Adrenal gland (tissue), 9 donors: ENCODE measurements at regions not wholly inside any gene's neighbourhood (a gene's known extent, or its start where the extent isn't known, plus 50 kb on each side); places are given as distances from the start of the nearest gene placed in this dataset.

ENCODE experiments used
- DNase-seq, 7 donors: peaks; one replicate each; pipeline ENCODE4 v3.0.0-alpha.2; 2019 to 2020
- H3K27ac ChIP-seq, 5 donors: fragments of 200-600 bp; sonication (generic) in 4 of 5; 1 replicate in 3 of 5; 2 replicates in 2 of 5; pipeline versions ENCODE4 v1.5.1 to v1.8.0; 2016 to 2020; ENCODE audit warnings: mild to moderate bottlenecking in 1 of 5
- H3K27me3 ChIP-seq: fragments of 200-600 bp; 2 replicates; pipeline ENCODE4 v1.8.0; 2021
- H3K36me3 ChIP-seq, 2 donors: fragments of 200-600 bp; replicated peaks in 1 of 2; 1 replicate in 1 of 2; 2 replicates in 1 of 2; pipeline versions ENCODE4 v1.5.1 to v1.8.0; 2018 to 2022
- H3K4me1 ChIP-seq, 2 donors: fragments of 200-600 bp; replicated peaks in 1 of 2; 1 replicate in 1 of 2; 2 replicates in 1 of 2; pipeline versions ENCODE4 v1.5.1 to v1.8.0; 2018 to 2021
- H3K4me3 ChIP-seq, 4 donors: fragments of 200-600 bp; sonication (generic) in 3 of 4; one replicate each; pipeline ENCODE4 v1.5.1; 2016 to 2018
- H3K9me3 ChIP-seq, 3 donors: fragments of 200-600 bp; sonication (generic) in 1 of 3; replicated peaks in 1 of 3; 1 replicate in 2 of 3; 2 replicates in 1 of 3; pipeline versions ENCODE4 v1.5.1 to v1.8.0; 2016 to 2021
- POLR2A ChIP-seq, 2 donors: fragments of 450-650 bp; IDR thresholded peaks; one replicate each; pipeline ENCODE4 v1.6.1; 2017; ENCODE audit warnings: antibody characterized with exemption in 2 of 2, mild to moderate bottlenecking in 2 of 2, moderate library complexity in 1 of 2
- WGBS, 4 donors: extraction: QIAGEN DNeasy Blood & Tissue Kit in 2 of 4; methylation state at CpG; one replicate each; pipeline versions ENCODE4 v1.1.5 to v1.1.7; 2013 to 2017; 5-methylcytosine and 5-hydroxymethylcytosine counted together
- intact Hi-C, 2 donors: fragments of 100-400 bp; cut with DNase I; formaldehyde crosslinking; loops; one replicate each; pipeline versions ENCODE4 v1.14.1 to v1.15.0; 2022 to 2023
- TF ChIP-seq, protein P1 (sequence below), 6 experiments: fragments of 450-650 bp in 4 of 6; fragments of 200-600 bp in 2 of 6; sonication (generic) in 1 of 6; IDR thresholded peaks; 1 replicate in 5 of 6; 2 replicates in 1 of 6; pipeline versions ENCODE4 v1.5.1 to v1.8.0; 2016 to 2021; ENCODE audit warnings: antibody characterized with exemption in 6 of 6, mild to moderate bottlenecking in 2 of 6, moderate library complexity in 1 of 6
- donor health status: healthy with polysubstance abuse.
- donor health status: Bipolar disorder and iron deficiency.
- donor health status: DM: yes; HTN: yes; CAD: no.
- donor health status: DM: no; HTN: no; CAD: no.
- donor health status: DM: no; HTN: no; CAD: no.

DNA sequence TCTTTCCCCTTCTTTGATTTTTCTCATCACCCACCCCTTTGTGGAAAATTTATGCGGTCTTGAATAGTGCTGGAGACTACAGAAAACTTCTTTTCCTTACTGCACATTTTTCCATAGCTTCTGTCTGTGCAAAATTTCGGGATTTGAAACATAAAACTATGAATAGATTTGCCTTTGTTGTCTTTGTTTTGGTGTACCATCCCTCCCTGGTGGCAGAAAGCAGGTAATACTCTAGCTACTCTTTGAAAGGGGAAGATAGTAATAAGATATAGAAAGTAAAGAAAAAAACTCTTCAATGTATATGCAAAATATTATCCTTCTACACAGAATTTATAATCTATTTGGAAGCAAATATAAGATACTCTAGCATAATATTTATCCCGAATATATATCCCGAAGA lies 79.1 kb upstream of the LMO3 start:
- 69 to 75% (median 73%) methylated on average over 4 of the region's 4 CpGs for WGBS, 4 donors
- no peaks in the 10 kb centered on the region for H3K36me3 ChIP-seq
- no peak overlapping the region for H3K4me3 ChIP-seq
- DNase-seq = no peak
- TF ChIP-seq, protein P1, sequence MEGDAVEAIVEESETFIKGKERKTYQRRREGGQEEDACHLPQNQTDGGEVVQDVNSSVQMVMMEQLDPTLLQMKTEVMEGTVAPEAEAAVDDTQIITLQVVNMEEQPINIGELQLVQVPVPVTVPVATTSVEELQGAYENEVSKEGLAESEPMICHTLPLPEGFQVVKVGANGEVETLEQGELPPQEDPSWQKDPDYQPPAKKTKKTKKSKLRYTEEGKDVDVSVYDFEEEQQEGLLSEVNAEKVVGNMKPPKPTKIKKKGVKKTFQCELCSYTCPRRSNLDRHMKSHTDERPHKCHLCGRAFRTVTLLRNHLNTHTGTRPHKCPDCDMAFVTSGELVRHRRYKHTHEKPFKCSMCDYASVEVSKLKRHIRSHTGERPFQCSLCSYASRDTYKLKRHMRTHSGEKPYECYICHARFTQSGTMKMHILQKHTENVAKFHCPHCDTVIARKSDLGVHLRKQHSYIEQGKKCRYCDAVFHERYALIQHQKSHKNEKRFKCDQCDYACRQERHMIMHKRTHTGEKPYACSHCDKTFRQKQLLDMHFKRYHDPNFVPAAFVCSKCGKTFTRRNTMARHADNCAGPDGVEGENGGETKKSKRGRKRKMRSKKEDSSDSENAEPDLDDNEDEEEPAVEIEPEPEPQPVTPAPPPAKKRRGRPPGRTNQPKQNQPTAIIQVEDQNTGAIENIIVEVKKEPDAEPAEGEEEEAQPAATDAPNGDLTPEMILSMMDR (IDR thresholded peaks at IDR 0.05) = peak in 4 of 6 experiments; percentile 5 to 20 (median 10)
- no peak for TF ChIP-seq POLR2A (IDR thresholded peaks at IDR 0.05)
- H3K27me3 ChIP-seq = no peaks in the 10 kb centered on the region
- intact Hi-C loops = no loop called here
- no peaks in the 10 kb centered on the region for H3K4me1 ChIP-seq
- H3K9me3 ChIP-seq = no peaks in the 10 kb centered on the region
- no peak overlapping the region for H3K27ac ChIP-seq

DNA sequence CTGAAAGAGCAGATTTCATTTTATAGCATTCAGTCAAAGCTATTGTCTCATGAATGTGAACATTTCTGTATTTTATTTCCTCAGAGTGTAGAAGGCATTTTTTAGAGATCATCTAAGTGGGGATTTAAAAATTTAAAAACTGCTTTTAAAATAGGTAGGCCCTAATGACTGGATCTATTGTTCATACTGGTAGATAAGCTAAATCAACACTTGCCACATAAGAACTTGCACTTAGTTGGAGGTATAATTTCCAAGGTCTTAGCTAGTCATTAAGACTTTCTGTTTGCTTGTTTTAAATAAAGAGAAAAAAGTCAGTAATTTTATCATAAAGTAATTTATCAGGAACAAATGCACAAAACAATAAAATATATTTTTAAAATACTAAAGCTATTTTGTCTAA lies 75.2 kb upstream of the LMO3 start:
- no peak for DNase-seq
- H3K36me3 ChIP-seq = no peaks in the 10 kb centered on the region
- TF ChIP-seq, protein P1 (IDR thresholded peaks at IDR 0.05) = no peak
- intact Hi-C loops = no loop called here
- H3K4me3 ChIP-seq = no peak overlapping the region
- H3K27ac ChIP-seq = no peak overlapping the region
- H3K4me1 ChIP-seq = no peaks in the 10 kb centered on the region
- no peaks in the 10 kb centered on the region for H3K27me3 ChIP-seq
- H3K9me3 ChIP-seq = no peaks in the 10 kb centered on the region

DNA sequence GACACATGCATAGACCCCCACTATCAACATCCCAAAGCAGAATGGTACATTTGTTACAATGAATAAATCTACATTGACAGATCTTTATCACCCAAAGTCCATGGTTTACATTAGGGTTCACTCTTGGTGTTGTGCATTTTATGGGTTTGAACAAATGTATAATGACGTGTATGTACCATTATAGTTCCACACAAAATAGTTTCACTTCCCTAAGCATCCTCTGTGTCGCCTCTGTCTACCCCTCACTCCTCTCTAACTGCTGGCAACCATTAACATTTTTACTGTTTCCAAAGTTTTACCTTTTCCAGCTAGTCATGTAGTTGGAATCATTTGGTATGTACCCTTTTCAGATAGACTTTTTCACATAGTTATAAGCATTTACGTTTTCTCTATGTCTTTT lies 69.5 kb upstream of the LMO3 start:
- H3K36me3 ChIP-seq = no peaks in the 10 kb centered on the region
- 40 to 59% (median 49%) methylated on average over 2 to 3 of the region's 3 CpGs for WGBS, 4 donors
- TF ChIP-seq, protein P1 (IDR thresholded peaks at IDR 0.05) = no peak

DNA sequence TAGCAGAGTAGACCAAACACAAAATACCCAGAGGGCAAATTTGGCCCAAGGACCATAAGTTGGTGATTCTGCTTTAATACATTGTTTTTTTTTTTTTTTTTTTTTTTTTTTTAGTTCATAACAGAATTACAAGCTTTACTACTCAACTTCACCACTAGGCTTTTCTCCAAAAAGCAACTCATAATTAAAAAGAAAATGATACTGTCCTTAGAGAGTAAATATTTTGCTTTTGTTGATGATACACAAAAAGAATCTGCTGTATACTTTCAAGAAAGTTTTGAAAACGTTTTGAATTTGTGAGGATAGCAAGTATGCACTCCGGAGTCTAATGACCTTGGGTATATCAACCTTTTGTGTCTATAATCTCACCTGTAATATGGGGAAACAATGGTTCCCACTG lies 68.9 kb upstream of the LMO3 start:
- intact Hi-C loops = no loop called here

More for the DNA sequence above, 69.5 kb upstream of the LMO3 start:
- no peak overlapping the region for H3K27ac ChIP-seq
- intact Hi-C loops = no loop called here
- no peaks in the 10 kb centered on the region for H3K27me3 ChIP-seq
- H3K9me3 ChIP-seq = no peaks in the 10 kb centered on the region
- no peak for DNase-seq
- H3K4me1 ChIP-seq = no peaks in the 10 kb centered on the region
- H3K4me3 ChIP-seq = no peak overlapping the region

More for the DNA sequence above, 68.9 kb upstream of the LMO3 start:
- Histone ChIP-seq H3K36me3 (no peaks in the 10 kb centered on the region), H3K9me3 (no peaks in the 10 kb centered on the region), H3K27me3 (no peaks in the 10 kb centered on the region), H3K27ac (no peak overlapping the region), H3K4me1 (no peaks in the 10 kb centered on the region), H3K4me3 (no peak overlapping the region)
- DNase-seq = no peak
- WGBS, 4 donors = 52 to 76% (median 57%) methylated on average over 2 of the region's 2 CpGs
- TF ChIP-seq, protein P1 (IDR thresholded peaks at IDR 0.05) = no peak
- no peak for TF ChIP-seq POLR2A (IDR thresholded peaks at IDR 0.05)
